ENCODE measurements at regions not wholly inside any gene's neighbourhood (a gene's known extent, or its start where the extent isn't known, plus 50 kb on each side); places are given as distances from the start of the nearest gene placed in this dataset.

GRCh38 chr5:8831251-8831650 lies 714.6 kb downstream of the SEMA5A start:
- TF ChIP-seq CTCF (IDR thresholded peaks at IDR 0.05) (no peak), POLR2A (IDR thresholded peaks at IDR 0.05) (no peak)

Data from heart left ventricle (tissue), 13 donors.